Embryonic facial prominence (tissue), 1 donor: ENCODE measurements at regions not wholly inside any gene's neighbourhood (a gene's known extent, or its start where the extent isn't known, plus 50 kb on each side); places are given as distances from the start of the nearest gene placed in this dataset.
"Not testable (repeated sequence)": the region's sequence is repeated elsewhere in the genome, so short reads cannot be mapped to it uniquely, and the experiment has no call there.

ENCODE experiments used
- DNase-seq: peaks from one replicate; pipeline ENCODE4 v3.0.0-alpha.2; 2016; ENCODE audit errors: extremely low spot score

DNA sequence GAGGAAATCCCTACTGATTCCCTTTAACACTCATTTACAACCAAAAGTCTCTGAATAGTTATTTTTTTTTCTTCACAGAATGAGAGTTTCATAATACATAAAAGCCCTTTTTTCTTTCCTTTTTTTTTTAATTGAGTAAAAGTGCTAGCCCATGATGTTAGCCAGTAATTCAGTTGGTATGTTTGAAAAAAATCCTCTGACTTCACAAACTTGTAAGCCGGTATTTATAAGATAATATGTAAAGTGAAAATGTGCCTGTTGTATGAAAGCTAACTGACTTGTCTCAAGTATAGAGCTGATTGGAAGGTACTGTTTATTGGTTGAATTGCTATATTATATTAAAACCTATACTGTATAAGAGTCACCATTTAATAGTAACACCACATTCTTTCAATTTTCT, 70.2 kb upstream of the NEIL3 start:
- no peak for DNase-seq

DNA sequence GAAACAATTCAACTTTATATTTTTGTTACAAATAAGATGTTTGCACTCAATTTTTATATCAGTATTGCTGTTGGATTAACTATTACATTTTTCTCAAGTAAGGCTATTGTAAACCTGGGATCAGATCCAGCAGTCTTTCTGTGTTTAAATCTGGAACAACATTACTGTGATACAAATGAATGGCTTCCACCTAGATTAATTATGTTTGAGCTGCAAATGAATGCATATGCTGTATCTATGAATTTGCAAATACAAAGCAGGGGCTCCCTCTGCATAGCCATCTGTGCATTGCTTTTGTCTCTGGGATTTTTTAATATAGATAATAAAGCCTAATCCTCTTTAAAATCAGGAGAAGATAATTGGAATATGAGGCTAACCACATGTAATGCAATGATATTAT, 69.8 kb upstream of the NEIL3 start:
- no peak for DNase-seq

DNA sequence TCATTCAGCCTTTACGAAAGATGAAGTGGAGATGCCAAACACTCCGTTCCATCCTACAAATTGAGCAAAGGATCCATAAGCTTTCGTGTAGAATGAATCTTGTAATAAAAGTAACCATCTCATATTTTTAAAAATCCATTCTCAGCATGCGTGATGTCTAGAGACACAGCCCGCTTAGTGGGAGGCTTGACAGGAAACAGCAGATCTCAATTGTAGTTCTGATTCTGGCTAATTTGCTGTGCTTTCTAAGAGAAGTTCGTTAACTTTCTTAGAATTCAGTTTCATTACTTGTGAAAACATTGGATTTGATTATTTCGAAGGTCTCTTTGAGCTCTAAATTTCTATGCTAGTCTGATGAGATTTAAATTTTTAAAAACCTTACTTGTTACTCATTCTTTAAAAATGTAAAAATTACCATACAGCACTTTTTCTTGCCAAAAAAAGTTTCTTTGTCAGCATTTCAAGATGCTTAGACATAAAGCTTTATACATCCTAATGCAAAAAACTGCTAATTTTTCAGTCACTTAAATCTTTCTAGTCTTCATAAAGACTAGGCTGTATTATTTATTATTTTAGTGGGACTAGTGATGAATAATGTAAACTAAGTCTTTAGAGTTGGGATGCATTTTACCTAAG, 66.9 kb upstream of the NEIL3 start:
- DNase-seq, result no peak

DNA sequence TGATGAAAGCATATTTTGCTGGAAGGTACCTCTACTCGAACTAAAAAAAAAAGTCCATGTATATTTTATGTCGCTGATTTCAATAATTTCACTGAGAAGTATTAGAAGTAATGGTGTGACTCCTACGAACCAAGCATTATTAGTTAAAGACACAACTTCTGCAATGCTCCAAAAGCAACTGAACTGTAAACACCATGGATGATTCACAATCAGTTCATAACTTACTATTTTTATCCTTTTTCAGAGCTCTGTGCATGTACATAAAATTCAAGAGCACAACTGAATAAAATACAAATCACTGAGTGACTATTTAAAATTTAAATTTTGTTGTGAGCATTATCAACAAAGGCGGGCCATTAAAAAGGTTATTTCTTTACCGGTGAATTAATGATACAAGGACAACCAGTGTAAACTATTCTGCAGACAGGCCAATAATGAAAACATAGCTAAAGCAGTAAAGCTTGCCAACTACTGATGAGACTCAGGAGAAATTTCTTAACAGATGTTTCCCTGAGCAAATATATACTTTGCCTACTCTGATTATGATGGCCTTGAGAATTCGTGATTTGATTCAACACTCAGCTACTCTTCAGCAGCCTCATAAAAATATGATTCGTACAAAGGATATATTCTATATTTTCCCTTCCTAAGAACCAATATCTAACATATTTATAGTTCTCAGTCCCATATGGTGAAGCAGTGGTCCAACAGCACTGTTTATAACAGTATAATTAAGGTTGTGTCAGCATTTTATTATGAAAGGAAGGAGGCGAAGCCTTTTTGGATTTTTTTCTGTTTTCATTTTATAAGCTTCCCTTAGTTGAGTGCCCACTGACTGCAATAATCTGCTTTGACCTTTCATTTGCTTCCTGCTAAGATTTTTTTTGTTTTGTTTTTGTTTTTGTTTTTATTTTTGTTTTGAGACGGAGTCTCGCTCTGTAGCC, 62.8 kb upstream of the NEIL3 start:
- DNase-seq, result no peak

DNA sequence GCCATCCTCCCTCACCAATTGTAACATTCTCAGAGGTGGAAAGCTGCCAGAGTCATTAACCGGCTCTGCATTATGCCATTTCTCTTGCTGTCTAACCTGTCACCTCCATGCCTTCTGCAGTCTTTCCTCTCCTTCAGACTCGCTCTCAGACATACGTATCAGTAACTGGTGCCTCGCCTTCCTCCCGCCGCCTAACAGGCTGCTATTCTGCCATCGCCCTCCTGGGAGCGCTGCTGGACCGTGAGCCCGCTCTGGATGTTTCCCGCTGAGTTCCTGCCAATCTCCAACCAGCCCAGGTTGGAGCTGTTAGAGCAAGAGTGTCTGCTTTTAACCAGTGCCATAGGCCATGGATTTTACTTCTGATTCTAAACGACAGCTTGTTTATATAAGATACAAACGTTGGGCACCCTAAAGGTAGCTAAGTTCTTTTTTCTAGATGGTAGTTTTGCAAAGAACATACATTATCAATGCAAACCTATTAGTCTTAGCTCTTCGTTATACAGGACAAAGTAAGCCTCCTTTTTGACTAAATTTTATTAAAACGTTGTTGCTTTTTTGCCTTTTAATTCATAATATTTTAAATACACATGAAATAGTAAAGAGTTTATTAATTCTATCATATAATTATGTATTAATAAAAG, 59.5 kb upstream of the NEIL3 start:
- DNase-seq, result peak; percentile 14

DNA sequence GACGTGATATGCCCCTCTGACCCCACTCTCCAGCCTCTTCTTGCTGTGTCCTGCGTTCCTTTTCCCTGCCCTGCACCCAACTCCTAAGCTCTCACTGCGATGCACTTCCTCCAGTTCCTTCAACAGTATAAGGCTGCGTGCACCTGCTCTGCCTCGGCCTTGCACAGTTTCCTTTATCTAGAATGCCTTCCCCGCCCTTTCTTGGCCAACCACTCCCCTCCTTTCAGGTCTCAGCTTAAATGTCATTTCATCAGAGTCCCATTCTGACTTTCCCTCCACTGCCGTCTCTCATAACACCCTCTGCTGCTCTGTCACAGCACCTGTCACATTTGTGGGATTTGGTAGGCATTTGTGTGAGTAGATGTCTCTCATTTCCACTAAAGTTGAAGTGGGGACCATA, 58.4 kb upstream of the NEIL3 start:
- DNase-seq, result no peak

DNA sequence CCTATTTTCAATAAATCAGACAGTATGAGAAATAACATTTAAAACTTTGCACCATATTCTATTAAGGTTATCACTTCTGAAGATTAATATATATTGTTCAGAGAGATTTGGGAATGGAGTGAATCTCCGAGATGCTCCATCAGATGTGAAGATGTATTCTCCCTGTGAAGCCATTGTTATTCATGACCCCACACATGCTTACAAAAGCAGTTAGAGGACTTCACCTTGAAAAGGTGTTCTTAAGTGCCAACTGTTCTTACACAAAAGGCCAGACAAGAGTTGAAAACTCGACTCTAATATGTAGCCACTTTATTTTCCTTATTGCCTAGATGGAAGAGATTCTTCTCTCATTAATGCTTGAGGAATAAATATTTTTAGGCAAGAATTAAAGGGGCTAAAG, 54.3 kb upstream of the NEIL3 start:
- no peak for DNase-seq

DNA sequence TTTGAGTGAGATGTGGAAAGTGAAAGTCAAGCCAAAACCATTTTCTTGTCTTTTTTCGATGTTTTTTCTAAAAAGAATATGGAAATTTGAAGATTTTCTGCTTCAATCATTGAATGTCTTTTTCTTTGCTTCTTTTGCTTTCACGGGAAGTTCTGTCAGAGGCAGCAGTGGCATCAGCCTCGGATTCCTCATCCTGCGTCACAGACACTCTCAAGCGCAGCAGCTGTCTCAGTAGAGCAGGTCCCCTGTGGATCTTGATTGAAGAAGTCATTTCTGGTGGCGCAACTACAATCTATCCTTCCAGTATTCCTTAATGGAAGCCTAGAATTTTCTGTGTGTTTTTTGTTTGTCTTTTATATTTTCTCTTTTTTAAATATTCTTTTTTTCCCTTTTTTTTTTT, 52.7 kb upstream of the NEIL3 start:
- no peak for DNase-seq

DNA sequence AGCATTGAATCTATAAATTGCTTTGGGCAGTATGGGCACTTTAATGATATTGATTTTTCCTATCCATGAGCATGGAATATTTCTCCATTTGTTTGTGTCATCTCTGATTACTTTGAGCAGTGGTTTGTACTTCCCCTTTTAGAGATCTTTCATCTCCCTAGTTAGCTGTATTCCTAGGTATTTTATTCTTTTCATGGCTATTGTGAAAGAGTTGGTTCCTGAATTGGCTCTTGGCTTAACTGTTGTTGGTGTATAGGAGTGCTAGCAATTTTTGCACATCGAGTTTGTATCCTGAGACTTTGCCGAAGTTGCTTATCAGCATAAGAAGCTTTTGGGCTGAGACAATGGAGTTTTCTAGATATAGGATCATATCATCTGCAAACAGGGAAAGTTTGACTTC, 50.2 kb upstream of the NEIL3 start:
- not testable (repeated sequence) for DNase-seq
